NCI-H446 (cell line): ENCODE measurements at regions not wholly inside any gene's neighbourhood (a gene's known extent, or its start where the extent isn't known, plus 50 kb on each side); places are given as distances from the start of the nearest gene placed in this dataset.

Experiments
- DNase-seq, 2 experiments: peaks; one replicate each; lab custom pipeline; 2025; lab: John Stamatoyannopoulos, UW

DNA sequence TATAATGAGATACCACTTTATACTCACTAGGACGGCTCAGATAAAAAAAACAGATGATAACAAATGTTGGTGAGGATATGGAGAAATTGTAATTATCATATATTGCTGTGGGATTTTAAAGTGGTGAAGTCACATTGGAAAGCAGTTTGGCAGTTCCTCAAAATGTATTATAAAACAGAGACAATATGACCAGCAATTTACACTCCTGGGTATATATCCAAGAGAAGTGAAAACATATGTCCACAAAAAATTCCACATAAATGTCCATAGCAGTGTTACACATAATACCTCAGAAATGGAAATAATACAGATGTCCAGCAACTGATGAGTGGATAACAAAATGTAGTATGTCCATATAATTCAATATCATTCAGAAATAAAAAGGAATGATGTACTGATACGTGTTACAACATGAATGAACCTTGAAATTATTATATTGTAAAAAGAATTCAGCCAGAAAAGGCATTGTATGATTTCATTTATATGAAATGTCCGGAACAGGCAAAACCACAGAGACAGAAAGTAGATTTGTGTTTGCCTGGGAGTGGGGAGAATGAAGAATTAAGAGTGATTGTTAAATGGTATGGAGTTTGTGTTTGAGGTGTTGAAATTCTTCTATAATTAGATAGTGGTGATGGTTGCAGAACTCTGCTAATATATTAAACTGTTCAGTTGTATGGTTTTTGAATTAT, 220.9 kb downstream of the SLC7A11 start:
- DNase-seq, result no peak

- DNase-seq, result no peak
These were observed 227.4 kb downstream of the SLC7A11 start for GRCh38 chr4:138014590-138015288.

- DNase-seq, result no peak
These were observed 228.5 kb downstream of the SLC7A11 start for GRCh38 chr4:138013625-138014024.

DNA sequence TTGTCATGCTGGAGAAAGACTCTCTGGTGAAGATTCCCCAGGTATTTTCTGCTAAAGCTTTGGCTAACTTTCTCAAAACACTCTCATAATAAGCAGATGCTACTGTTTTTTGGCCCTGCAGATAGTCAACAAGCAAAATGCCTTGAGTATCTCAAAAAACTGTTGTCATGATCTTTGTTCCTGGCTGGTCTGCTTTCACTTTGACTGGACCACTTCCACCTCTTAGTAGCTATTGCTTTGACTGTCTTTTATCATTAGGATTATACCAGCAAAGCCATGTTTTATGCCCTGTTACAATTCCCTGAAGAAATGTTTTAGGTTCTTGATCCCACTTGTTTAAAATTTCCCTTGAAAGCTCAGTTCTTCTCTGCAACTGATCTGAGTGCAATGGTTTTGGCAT, 231.5 kb downstream of the SLC7A11 start:
- DNase-seq, result no peak

GRCh38 chr4:138007572-138007971, 234.6 kb downstream of the SLC7A11 start:
- DNase-seq, result no peak

GRCh38 chr4:138005486-138005885, 236.7 kb downstream of the SLC7A11 start:
- no peak for DNase-seq

DNA sequence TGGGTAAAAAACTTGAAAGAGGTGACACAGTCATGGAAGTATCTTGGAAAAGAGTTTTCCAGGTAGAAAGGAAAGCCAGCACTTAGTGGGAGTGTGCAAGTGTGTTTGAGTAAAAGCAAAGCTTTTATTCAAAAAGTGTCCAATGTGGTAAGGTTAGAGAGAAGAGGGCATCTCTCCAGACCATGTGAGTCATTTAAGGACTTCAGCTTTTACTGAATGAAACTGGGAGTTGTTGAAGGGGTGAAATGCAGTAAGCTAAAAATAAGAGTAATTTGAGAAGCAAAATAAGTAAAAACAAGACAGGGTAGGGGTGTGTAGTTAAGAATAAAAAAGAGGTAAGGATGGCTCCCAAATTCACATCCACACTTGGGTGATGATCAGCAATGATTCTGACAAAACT, 238.9 kb downstream of the SLC7A11 start:
- DNase-seq, result no peak

DNA sequence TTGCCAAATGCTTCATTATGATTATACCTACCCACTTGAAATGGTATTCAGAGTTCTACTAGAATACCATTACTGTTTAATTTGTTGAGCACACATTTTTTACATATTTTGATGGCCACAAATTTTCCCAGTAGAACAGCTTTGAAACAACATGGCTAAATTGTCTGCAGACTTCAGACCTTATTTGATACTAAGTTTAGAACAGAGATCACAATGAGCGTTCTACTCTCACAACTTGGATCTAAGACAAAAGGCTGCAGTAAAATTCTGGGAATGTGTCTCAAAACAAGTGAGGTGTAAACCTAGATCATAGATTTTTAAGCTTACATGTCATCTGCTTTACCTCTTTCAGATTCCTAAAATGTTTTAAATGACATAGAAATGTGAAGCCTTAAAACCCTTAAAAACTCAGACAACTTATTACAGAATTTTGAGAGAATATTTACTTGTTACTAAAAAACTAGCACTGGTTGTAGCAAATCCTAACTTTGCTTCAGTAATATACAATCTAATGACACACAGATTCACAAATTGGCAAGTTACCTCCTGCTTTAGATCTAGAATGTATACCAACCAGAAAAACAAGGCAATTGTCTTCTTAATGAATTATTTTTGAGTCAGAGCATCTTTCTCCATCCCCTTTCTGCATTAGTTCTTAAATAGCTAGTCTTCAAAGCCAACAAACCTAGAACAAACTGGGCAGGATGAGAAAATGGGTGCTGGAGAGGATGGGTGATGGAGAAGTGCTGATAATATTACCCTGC, 243.3 kb downstream of the SLC7A11 start:
- DNase-seq, result no peak

- no peak for DNase-seq
These were observed 244.7 kb downstream of the SLC7A11 start for GRCh38 chr4:137997496-137997895.

DNA sequence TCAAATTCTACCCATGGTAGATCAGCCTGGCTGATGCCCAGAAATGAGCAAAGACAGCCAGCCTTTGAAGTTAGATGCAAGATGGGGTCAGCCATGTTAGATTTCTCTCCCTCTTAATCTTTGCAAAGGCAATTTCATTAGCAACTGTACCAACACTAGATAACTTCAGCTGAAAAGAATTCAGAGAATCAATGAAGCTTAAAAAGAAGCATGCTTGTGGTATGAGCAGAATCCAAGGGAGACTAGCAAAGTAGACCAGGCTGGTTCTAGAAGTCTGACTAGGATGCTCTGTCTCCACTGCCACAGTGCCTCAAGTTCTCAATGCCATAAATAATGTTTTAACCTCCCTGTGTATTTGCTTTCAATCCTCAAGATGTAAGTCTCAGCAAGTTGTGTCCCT, 247.3 kb downstream of the SLC7A11 start:
- DNase-seq, result no peak

- DNase-seq, result no peak
These were observed 248.9 kb downstream of the SLC7A11 start for GRCh38 chr4:137993232-137993631.

- no peak for DNase-seq
These were observed 260.9 kb downstream of the SLC7A11 start for GRCh38 chr4:137981277-137981676.

DNA sequence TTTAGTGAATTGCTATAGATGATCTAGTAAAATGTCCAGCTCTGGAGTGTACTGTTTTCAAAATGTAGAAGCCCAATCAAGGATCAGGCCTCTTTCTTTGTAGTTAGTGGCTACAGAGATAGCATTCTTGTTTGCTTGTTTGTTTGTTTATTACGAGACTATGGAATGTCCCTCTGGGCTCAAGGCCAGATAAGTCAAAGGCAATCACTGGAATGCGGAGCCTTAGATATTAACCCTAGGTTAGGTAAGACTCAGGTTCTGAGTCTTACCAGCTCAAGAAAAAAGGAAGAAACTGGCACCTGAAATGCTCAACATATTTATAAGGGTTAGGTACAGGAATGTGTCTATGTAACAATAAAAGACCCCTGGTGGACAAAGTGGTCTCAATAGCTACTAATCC, 261.5 kb downstream of the SLC7A11 start:
- DNase-seq, result no peak

DNA sequence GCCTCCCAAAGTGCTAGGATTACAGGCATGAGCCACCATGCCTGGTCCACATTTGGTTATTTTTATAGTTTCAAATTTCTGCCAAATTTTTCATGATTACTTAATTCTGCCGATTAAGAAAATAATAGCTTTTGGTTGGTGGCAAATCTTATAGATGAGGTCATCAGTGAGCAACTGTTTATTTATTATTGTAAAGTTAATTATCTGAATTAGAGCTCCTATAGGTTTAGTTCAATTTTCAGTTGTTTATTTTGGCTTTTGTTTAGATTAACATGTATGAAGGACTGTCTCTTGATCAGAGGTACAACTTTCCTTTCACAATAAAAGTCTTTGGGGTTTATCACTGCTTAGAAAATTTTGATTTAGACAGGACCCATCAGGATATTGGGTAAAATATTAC, 262.2 kb downstream of the SLC7A11 start:
- DNase-seq, result no peak

DNA sequence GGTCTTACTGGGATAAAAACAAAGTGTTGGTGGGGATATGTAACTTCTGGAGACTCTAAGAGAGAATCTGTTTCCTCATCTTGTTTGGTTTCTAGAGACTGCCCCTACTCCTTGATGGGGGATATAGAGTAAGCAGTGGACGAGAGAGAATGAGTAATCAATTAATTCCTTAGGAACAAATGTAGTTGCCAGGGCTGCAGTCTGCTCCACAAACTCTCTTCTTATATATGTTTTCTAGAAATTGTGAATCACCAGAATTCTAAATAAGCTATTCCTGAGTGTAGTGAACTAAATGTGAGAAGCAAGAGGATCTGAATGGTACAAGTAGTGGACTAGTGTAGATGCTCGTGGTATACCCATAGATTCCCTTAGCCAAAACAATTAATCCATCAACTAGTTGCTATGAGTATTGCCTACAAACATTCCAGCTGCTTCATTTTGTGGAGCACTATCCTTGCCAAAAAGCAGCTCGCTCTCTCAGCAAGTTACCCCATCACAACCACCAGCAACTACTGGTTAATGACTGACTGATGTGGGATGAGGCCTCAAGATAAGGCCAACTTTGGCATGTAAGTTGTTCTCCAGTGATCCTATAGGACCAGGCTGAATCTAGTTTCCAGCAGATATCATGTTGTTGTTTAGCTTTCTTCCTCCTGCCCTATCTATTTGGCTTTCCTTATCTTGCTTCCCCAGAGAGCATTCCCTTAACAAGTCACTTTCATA, 273.0 kb downstream of the SLC7A11 start:
- no peak for DNase-seq

GRCh38 chr4:137967480-137968190, 274.5 kb downstream of the SLC7A11 start:
- DNase-seq, result no peak

GRCh38 chr4:137966504-137966903, 275.6 kb downstream of the SLC7A11 start:
- DNase-seq, result no peak

DNA sequence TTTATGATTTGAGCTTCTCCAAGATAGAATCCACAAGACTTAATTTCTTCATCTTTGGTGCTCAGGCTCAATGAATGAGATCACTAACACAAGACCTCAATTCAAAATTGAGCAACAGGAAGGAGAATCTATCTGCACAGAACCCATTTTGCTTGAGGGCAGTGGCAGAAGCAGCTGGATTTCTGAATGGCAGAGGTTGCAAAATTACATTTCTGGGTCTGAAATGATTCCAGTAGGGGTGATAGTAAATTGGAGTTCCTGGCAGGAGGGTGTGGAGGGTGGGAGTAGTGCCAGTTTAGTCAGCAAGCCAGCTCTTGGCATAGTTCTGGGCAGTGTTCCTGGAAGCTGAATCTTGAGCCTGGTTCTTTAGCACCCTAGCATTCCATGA, 281.1 kb downstream of the SLC7A11 start:
- peak; percentile 23 to 65 for DNase-seq

GRCh38 chr4:137960371-137961050, 281.6 kb downstream of the SLC7A11 start:
- peak in 1 of 2 experiments; percentile 34 for DNase-seq

GRCh38 chr4:137957806-137958205, 284.3 kb downstream of the SLC7A11 start:
- DNase-seq, result no peak

DNA sequence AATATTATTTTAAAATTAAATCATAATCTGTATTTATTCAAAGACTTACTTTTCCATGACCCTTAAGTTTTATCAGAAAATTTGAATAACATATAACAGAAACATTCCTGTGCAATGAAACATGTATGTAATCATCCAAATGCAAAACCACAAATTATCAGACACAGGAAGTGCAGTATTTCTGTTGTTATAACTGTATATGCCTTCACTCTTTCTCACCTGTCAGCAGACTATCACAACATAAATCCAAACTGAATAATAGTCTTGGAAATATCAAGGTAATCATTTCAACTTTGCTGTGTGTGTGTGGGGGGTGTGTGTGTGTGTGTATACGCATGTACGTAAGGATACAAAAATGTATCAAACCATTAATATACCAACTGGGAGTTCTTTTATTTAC, 285.9 kb downstream of the SLC7A11 start:
- no peak for DNase-seq
